ENCODE measurements at regions not wholly inside any gene's neighbourhood (a gene's known extent, or its start where the extent isn't known, plus 50 kb on each side); places are given as distances from the start of the nearest gene placed in this dataset.
"Not testable (repeated sequence)": the region's sequence is repeated elsewhere in the genome, so short reads cannot be mapped to it uniquely, and the experiment has no call there.

- H3K4me3 ChIP-seq (ENCODE audit: low read length); DNase-seq (ENCODE audit: low read depth, low spot score): not testable (repeated sequence)
Measured at GRCh38 chr17:27089079-27089928, 204.6 kb upstream of the WSB1 start.

GRCh38 chr17:27089929-27090247, 204.0 kb upstream of the WSB1 start:
- no peak for DNase-seq (ENCODE audit: low read depth, low spot score)
- H3K4me3 ChIP-seq (ENCODE audit: low read length): no peak overlapping the region

- not testable (repeated sequence) for H3K4me3 ChIP-seq (ENCODE audit: low read length); DNase-seq (ENCODE audit: low read depth, low spot score)
Measured at GRCh38 chr17:27090450-27091042, 203.4 kb upstream of the WSB1 start.

GRCh38 chr17:27091043-27091497, 202.8 kb upstream of the WSB1 start:
- H3K4me3 ChIP-seq (ENCODE audit: low read length): no peak overlapping the region
- DNase-seq (ENCODE audit: low read depth, low spot score): no peak

- DNase-seq (ENCODE audit: low read depth, low spot score); H3K4me3 ChIP-seq (ENCODE audit: low read length): not testable (repeated sequence)
Measured at GRCh38 chr17:27094179-27094578, 199.7 kb upstream of the WSB1 start.

GRCh38 chr17:27095821-27096220, 198.1 kb upstream of the WSB1 start:
- DNase-seq (ENCODE audit: low read depth, low spot score); H3K4me3 ChIP-seq (ENCODE audit: low read length): not testable (repeated sequence)

GRCh38 chr17:27099266-27099665, 194.6 kb upstream of the WSB1 start:
- not testable (repeated sequence) for DNase-seq (ENCODE audit: low read depth, low spot score); H3K4me3 ChIP-seq (ENCODE audit: low read length)

GRCh38 chr17:27104605-27105221, 189.2 kb upstream of the WSB1 start:
- not testable (repeated sequence) for H3K4me3 ChIP-seq (ENCODE audit: low read length); DNase-seq (ENCODE audit: low read depth, low spot score)

- no peak overlapping the region for H3K4me3 ChIP-seq (ENCODE audit: low read length)
- no peak for DNase-seq (ENCODE audit: low read depth, low spot score)
Measured at GRCh38 chr17:27105636-27106035, 188.3 kb upstream of the WSB1 start.

- H3K4me3 ChIP-seq (ENCODE audit: low read length): no peak overlapping the region
- DNase-seq (ENCODE audit: low read depth, low spot score): no peak
Measured at GRCh38 chr17:27106347-27106981, 187.4 kb upstream of the WSB1 start.

GRCh38 chr17:27106982-27107360, 186.9 kb upstream of the WSB1 start:
- no peak for DNase-seq (ENCODE audit: low read depth, low spot score)
- no peak overlapping the region for H3K4me3 ChIP-seq (ENCODE audit: low read length)

- H3K4me3 ChIP-seq (ENCODE audit: low read length); DNase-seq (ENCODE audit: low read depth, low spot score): not testable (repeated sequence)
Measured at GRCh38 chr17:27107386-27108328, 186.3 kb upstream of the WSB1 start.

- no peak for DNase-seq (ENCODE audit: low read depth, low spot score)
Measured at GRCh38 chr17:27109346-27109745, 184.6 kb upstream of the WSB1 start.

GRCh38 chr17:27153005-27153404, 140.9 kb upstream of the WSB1 start:
- no peak overlapping the region for H3K4me3 ChIP-seq (ENCODE audit: low read length)
- DNase-seq (ENCODE audit: low read depth, low spot score): no peak

More at GRCh38 chr17:27109346-27109745, 184.6 kb upstream of the WSB1 start:
- H3K4me3 ChIP-seq (ENCODE audit: low read length): no peak overlapping the region

GRCh38 chr17:27155866-27156265, 138.0 kb upstream of the WSB1 start:
- no peak for DNase-seq (ENCODE audit: low read depth, low spot score)
- no peak overlapping the region for H3K4me3 ChIP-seq (ENCODE audit: low read length)

GRCh38 chr17:27157297-27157696, 136.6 kb upstream of the WSB1 start:
- no peak for DNase-seq (ENCODE audit: low read depth, low spot score)
- no peak overlapping the region for H3K4me3 ChIP-seq (ENCODE audit: low read length)

GRCh38 chr17:27157898-27158297, 136.0 kb upstream of the WSB1 start:
- DNase-seq (ENCODE audit: low read depth, low spot score): no peak
- H3K4me3 ChIP-seq (ENCODE audit: low read length): no peak overlapping the region

- H3K4me3 ChIP-seq (ENCODE audit: low read length): no peak overlapping the region
- DNase-seq (ENCODE audit: low read depth, low spot score): no peak
Measured at GRCh38 chr17:27158382-27158781, 135.5 kb upstream of the WSB1 start.

- DNase-seq (ENCODE audit: low read depth, low spot score): no peak
- H3K4me3 ChIP-seq (ENCODE audit: low read length): no peak overlapping the region
Measured at GRCh38 chr17:27180322-27180721, 113.6 kb upstream of the WSB1 start.

Data from Jurkat, Clone E6-1 (cell line).